GM18520 (cell line): ENCODE measurements at regions not wholly inside any gene's neighbourhood (a gene's known extent, or its start where the extent isn't known, plus 50 kb on each side); places are given as distances from the start of the nearest gene placed in this dataset.

Experiments
- ATAC-seq: cut with Tn5 transposase; IDR thresholded peaks from one replicate; pipeline ENCODE4 v1.9.1; 2021; ENCODE audit not compliant: unreplicated experiment

GRCh38 chr6:148225871-148226270 lies 116.8 kb upstream of the SASH1 start:
- ATAC-seq, result no peak

DNA sequence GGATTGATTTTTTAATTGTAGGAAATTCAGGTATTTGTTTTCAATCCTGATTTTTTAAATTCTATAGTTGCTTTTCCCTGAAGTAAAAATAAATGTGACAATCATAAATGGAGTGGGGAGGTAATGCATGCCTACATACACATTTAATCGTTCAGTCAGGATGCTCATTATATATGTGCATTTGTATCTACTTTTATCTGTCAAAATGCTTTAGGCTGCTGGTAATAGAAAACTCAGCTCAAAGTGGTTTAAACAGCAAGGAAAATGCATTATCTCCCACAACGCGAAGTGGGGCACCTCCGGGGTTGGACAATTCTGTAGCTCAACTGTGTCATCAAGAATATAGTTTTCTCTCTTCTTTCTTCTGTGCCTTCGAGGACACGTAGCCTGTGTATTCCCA lies 116.4 kb upstream of the SASH1 start:
- no peak for ATAC-seq

GRCh38 chr6:148231572-148231971 lies 111.1 kb upstream of the SASH1 start:
- no peak for ATAC-seq

DNA sequence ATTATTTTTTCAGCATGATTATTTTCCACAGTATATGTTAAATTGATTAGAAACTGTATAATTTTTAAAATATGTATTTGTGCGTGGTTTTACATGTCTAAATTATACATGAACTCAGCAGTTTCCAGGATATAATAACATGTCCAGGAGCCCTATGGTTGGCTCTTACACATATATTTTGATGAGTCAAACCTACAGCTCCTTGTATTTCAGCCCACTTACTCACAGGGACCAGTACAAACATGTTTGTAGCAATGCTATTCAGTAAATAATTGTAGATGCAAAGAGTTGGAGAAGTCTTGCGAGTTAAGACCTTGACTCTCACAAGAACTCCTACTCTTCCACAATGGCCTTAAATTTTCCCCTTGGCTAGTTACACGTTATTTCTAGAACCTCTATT lies 107.2 kb upstream of the SASH1 start:
- no peak for ATAC-seq

DNA sequence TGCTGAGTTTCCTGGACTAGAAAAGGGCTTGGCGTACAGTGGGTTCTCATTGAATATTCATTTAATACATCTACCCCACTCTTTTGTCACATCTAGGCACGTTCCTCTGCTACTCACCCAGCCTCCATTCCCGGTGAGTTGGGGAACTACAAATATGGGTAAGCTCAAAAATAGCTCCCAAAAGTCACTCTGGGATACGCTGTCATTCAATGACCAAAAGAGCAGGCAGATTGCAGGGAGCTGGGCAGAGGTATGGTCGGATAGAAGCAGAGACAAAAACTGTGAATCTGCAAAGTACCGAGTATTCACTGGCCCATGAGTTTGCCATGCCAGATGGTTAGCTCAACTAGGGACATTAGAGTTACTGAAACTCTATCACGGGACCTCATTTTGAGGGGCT lies 103.9 kb upstream of the SASH1 start:
- no peak for ATAC-seq

DNA sequence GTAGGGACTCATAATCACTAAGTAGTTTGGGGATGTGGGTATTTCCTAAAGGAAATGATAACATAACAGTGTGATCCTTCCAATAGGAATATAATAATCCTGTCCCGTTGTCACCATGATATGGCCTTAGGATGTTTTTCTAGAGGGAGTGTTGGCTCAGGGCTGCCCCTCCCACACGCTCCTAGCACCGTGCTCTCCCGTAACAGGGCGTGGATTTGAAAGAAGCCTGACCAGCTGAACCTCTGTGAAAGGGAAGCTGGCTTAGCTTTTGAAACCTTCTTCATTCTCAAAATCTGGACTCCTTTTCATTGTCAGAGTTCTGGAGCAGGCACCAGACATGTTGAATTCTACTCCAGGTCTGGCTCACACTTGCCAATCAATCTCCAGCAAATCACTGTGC lies 103.4 kb upstream of the SASH1 start:
- no peak for ATAC-seq

DNA sequence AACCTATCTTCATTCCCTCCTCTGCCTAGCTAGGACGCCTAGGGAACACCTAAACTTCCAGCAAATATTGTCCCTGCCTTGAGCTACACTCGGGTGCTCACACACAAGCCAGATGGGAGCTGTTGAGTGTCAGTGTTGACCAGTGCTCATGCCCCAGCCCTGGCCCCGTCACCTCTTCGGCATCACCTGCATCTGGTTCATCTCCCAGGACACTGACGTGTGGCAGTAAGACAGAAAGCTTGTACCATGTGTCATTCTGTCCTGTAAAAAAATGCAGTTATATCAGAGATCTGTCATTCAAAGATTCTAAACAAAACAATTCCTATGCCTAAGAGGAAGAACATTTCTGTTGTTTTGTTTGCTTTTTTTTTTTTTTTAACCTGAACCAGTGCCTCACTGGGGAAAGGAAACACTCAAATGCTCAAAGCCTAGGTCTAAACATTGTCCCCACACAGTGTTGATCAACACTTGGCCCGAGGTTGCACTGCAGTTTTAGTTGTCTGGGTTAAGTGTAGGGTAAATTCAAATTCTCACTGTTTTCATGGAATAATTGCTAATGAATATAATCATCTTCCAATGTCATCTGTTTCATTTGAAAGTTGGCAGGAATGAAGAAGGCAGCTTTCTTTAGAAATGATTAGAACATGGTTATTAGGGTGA lies 102.7 kb upstream of the SASH1 start:
- no peak for ATAC-seq

DNA sequence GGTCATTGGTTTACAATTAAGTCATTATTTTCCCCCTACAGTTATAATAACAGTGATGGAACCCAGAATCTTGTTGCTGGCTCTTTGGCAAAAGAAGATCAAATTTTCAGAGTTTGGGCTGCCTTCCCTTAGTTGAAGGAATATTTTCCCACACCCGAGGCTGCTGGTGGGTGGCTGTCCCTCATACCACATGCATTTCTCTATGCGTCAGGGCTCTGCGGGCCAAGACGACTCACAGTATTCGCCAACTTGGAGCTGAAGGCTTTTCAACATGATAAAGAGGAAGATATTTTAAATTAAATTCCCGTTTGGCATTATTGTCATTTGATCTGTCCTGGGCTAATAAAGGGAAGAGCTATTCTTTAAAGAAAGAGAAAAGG lies 102.2 kb upstream of the SASH1 start:
- ATAC-seq, result no peak

DNA sequence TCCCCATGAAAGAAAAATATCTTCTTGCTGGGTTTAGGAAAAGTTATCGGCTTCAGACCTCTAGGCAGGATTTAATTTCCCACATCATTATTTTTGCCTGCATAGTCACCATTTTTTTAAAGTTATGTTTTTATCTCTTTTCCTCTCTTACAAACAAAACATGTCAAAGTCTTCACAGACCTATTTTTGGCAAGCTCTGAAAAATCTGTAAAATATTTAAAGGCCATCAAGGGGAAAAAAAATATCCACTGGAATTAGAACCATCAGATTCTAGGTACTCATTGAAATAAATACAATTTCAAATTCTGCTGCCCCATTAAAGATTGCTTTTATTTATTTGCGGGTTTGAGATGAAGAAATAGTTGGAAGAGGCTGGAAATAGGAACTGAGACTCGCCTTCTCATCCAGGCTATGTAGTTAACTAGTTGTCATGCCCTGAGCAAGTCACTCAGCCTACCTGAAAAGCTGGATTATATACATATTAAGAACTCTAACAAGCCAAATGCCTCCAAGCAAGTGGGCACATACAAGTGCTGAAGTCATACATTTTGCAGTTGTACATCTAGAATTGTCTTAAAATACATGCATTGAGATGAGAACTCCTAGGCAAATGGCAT lies 101.7 kb upstream of the SASH1 start:
- no peak for ATAC-seq

DNA sequence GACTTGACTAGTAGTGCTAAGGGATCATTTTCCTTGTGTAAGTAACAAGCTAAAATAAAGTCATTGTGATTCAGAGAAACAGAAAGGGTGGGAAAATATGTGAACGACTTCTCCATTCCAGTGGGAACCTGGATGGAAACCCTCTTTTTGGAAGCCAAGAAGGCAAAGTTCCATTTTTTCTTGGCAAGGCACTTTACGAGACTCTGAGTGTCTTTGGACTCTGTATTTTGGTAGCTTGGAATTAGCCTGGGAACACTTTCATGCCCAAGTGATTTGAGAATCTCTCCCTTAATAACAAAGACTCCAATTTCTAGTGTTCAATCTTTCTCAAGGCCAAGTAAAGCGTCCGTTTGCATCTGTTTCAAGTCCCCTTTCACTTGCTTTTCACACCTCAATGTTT lies 100.5 kb upstream of the SASH1 start:
- no peak for ATAC-seq

- no peak for ATAC-seq
Observed at GRCh38 chr6:148244217-148244935, 98.3 kb upstream of the SASH1 start.

- no peak for ATAC-seq
Observed at GRCh38 chr6:148247386-148248063, 95.1 kb upstream of the SASH1 start.

DNA sequence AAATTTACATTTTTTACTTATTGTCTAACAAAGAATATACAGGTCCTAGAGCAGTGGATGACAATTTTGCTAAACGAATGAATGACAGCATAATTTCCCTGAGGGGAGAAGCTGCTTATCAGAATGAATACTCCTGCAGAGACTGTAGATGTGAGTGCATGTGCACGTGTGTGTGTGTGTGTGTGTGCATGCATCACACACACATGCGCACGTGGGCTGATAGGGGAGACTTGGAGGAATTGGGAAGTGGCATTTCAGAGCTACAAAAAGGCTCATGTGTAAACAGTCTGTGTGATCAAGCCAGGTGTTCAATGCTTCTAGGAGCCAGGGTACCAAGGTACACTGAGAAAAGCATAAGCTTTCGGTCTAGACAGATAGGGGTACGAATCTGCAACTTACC lies 93.5 kb upstream of the SASH1 start:
- no peak for ATAC-seq

- no peak for ATAC-seq
Observed at GRCh38 chr6:148249679-148250375, 92.8 kb upstream of the SASH1 start.

DNA sequence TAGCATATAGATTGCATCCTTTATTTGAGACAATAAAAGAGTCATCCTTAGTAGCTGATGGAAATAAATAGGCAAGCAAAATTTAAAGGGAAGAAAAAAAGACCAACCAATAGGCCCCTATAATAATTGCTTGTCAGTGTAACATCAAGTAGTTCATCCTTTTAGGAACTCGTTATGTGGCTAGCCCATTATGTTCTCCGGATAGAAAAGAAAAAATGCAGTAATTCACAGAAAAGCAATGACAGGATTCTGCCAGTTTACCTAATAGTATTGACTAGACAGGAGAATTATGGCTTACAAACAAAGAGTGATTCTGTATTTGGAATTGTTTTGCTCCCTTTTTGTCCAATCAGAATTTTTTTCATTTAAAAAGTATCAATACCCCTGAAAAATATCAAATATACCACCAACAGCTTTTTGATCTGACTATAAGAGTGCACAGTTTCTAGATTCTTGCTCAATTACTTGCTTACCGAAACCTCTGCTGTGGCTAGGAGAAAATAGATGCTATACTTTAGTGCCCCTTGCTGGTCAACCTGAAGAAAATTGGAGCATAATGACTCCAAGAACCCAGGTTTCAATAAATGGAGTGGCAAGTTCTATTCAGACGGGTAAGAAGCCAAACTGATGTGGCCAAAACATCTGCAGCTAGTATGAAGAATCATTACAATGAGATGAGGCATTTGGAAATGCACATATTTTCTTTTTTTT lies 91.5 kb upstream of the SASH1 start:
- ATAC-seq, result no peak

DNA sequence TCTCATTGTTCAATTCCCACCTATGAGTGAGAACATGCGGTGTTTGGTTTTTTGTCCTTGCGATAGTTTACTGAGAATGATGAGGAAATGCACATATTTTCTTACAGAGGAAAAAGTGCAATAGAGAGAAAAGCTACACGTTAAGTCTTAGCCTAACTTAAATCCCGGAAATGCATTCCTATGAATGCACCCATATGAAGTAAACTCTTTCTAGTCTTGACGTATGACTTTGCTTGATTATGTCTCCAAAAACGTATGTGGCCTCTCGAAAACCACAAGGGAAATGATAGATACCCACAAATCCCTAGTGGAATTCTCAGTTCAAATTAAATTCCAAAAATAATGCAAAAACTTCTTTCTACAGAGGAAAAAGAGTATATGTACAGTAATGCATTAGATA lies 90.7 kb upstream of the SASH1 start:
- ATAC-seq, result no peak

DNA sequence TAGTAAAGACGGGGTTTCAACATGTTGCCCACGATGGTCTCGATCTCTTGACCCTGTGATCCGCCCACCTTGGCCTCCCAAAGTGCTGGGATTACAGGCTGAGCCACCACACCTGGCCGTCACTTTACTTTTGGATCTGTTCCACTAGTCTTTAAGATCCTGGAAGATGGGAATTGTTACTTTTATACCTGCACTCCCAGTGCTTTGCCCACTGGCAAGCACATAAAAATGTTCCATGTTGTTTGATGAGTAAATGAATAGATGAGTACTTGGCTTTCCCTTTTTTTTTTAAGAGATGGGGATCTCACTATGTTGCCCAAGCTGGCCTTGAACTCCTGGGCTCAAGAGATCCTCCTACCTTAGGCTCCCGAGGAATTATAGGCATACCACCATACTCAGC lies 84.8 kb upstream of the SASH1 start:
- ATAC-seq, result no peak

DNA sequence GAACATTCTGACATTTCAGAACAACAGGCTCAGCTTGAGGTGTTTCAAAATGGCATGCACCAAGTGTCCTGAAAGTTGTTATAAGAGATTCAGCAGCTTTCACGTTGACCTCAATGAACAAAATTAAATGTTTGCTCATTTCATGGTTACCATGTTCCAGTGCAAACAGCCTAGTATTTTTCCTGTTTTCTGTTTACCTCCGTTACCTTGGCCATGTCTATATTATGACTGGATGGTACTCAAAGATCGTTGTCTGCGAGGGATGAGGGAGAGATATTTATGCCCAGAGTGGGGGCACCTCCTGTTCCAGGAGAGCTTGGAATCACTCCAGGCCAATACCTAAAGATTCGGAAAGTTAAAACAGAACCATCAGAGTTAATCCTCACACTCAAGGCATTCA lies 83.8 kb upstream of the SASH1 start:
- no peak for ATAC-seq

DNA sequence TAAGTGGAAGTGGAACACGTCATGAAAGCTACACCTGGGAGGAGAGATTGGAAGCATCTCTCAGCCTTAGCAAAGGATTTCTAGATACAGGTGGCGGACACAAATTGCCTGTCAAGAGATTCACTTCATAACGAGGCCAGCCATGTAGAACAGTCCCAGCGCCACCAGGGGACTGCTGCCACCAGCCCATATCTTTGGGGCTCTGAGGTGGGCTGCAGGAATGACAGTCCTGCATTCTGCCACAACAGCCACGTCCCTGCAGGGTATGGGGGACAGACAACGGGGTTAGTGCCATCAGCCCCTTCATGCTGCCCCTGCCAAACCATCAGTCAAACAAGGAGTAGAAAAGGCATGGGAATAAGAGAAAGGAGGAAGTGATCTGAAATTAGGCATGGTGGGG lies 81.2 kb upstream of the SASH1 start:
- ATAC-seq, result no peak

- ATAC-seq, result no peak
Observed at GRCh38 chr6:148263010-148263409, 79.6 kb upstream of the SASH1 start.

GRCh38 chr6:148263961-148264360 lies 78.7 kb upstream of the SASH1 start:
- no peak for ATAC-seq
